ENCODE measurements at regions not wholly inside any gene's neighbourhood (a gene's known extent, or its start where the extent isn't known, plus 50 kb on each side); places are given as distances from the start of the nearest gene placed in this dataset.
A peak's percentile ranks its signal among the peaks of the same experiment; 100 is the strongest.

GRCh38 chr7:115417662-115418061, 495.8 kb downstream of the MDFIC start:
- Mint-ChIP-seq H3K27me3 (peaks cover 3% of the 10 kb centered on the region), H3K4me3 (no peak overlapping the region), H3K36me3 (ENCODE audit: low read depth) (no peaks in the 10 kb centered on the region), H3K9me3 (no peaks in the 10 kb centered on the region), H3K27ac (no peak overlapping the region), H3K4me1 (no peaks in the 10 kb centered on the region)
- ATAC-seq (replicated peaks): no peak

- Mint-ChIP-seq H3K36me3 (ENCODE audit: low read depth) (no peaks in the 10 kb centered on the region), H3K27me3 (no peaks in the 10 kb centered on the region), H3K9me3 (no peaks in the 10 kb centered on the region), H3K4me3 (no peak overlapping the region), H3K27ac (no peak overlapping the region), H3K4me1 (peaks cover 8% of the 10 kb centered on the region)
- no peak for ATAC-seq (replicated peaks)
Measured at GRCh38 chr7:115410972-115411686, 489.2 kb downstream of the MDFIC start.

GRCh38 chr7:115410434-115410820, 488.5 kb downstream of the MDFIC start:
- Mint-ChIP-seq H3K27ac (no peak overlapping the region), H3K27me3 (no peaks in the 10 kb centered on the region), H3K36me3 (ENCODE audit: low read depth) (no peaks in the 10 kb centered on the region), H3K4me3 (no peak overlapping the region), H3K4me1 (peaks cover 8% of the 10 kb centered on the region), H3K9me3 (no peaks in the 10 kb centered on the region)
- ATAC-seq (replicated peaks): no peak

GRCh38 chr7:115409682-115410433, 488.0 kb downstream of the MDFIC start:
- Mint-ChIP-seq H3K27ac (no peak overlapping the region), H3K9me3 (no peaks in the 10 kb centered on the region), H3K4me3 (no peak overlapping the region), H3K36me3 (ENCODE audit: low read depth) (no peaks in the 10 kb centered on the region), H3K27me3 (no peaks in the 10 kb centered on the region), H3K4me1 (peaks cover 8% of the 10 kb centered on the region)
- ATAC-seq (replicated peaks): peak; percentile 26

GRCh38 chr7:115406219-115406618, 484.3 kb downstream of the MDFIC start:
- H3K36me3 Mint-ChIP-seq (ENCODE audit: low read depth): no peaks in the 10 kb centered on the region
- peaks cover 8% of the 10 kb centered on the region for H3K4me1 Mint-ChIP-seq
- no peak overlapping the region for H3K4me3 Mint-ChIP-seq
- H3K9me3 Mint-ChIP-seq: peaks cover 4% of the 10 kb centered on the region
- no peak overlapping the region for H3K27ac Mint-ChIP-seq
- no peaks in the 10 kb centered on the region for H3K27me3 Mint-ChIP-seq
- ATAC-seq (replicated peaks): no peak

GRCh38 chr7:115387137-115387536, 465.2 kb downstream of the MDFIC start:
- Mint-ChIP-seq H3K27ac (no peak overlapping the region), H3K4me3 (no peak overlapping the region), H3K9me3 (no peaks in the 10 kb centered on the region), H3K36me3 (ENCODE audit: low read depth) (no peaks in the 10 kb centered on the region), H3K4me1 (no peaks in the 10 kb centered on the region), H3K27me3 (peaks cover 2% of the 10 kb centered on the region)
- ATAC-seq (replicated peaks): no peak

GRCh38 chr7:115379321-115379720, 457.4 kb downstream of the MDFIC start:
- Mint-ChIP-seq H3K27ac (no peak overlapping the region), H3K4me1 (no peaks in the 10 kb centered on the region), H3K36me3 (ENCODE audit: low read depth) (no peaks in the 10 kb centered on the region), H3K27me3 (no peaks in the 10 kb centered on the region), H3K9me3 (no peaks in the 10 kb centered on the region), H3K4me3 (no peak overlapping the region)
- ATAC-seq (replicated peaks): no peak

- Mint-ChIP-seq H3K36me3 (ENCODE audit: low read depth) (no peaks in the 10 kb centered on the region), H3K27me3 (no peaks in the 10 kb centered on the region), H3K9me3 (peaks cover 3% of the 10 kb centered on the region), H3K4me3 (no peak overlapping the region), H3K4me1 (peaks cover 5% of the 10 kb centered on the region), H3K27ac (no peak overlapping the region)
- ATAC-seq (replicated peaks): no peak
Measured at GRCh38 chr7:115368998-115369397, 447.1 kb downstream of the MDFIC start.

- H3K27me3 Mint-ChIP-seq: no peaks in the 10 kb centered on the region
- H3K27ac Mint-ChIP-seq: no peak overlapping the region
- no peak for ATAC-seq (replicated peaks)
- H3K4me1 Mint-ChIP-seq: peaks cover under 1% of the 10 kb centered on the region
- no peaks in the 10 kb centered on the region for H3K36me3 Mint-ChIP-seq (ENCODE audit: low read depth)
- H3K9me3 Mint-ChIP-seq: peaks cover 3% of the 10 kb centered on the region
- no peak overlapping the region for H3K4me3 Mint-ChIP-seq
Measured at GRCh38 chr7:115363916-115364315, 442.0 kb downstream of the MDFIC start.

GRCh38 chr7:115359955-115360354, 438.1 kb downstream of the MDFIC start:
- Mint-ChIP-seq H3K27me3 (no peaks in the 10 kb centered on the region), H3K9me3 (peaks cover 4% of the 10 kb centered on the region), H3K4me1 (no peaks in the 10 kb centered on the region), H3K36me3 (ENCODE audit: low read depth) (no peaks in the 10 kb centered on the region), H3K4me3 (no peak overlapping the region), H3K27ac (no peak overlapping the region)
- ATAC-seq (replicated peaks): peak; percentile 67

GRCh38 chr7:115359119-115359518, 437.2 kb downstream of the MDFIC start:
- no peaks in the 10 kb centered on the region for H3K36me3 Mint-ChIP-seq (ENCODE audit: low read depth)

GRCh38 chr7:115357703-115357999, 435.8 kb downstream of the MDFIC start:
- H3K9me3 Mint-ChIP-seq: peaks cover 4% of the 10 kb centered on the region

More at GRCh38 chr7:115359119-115359518, 437.2 kb downstream of the MDFIC start:
- Mint-ChIP-seq H3K4me1 (no peaks in the 10 kb centered on the region), H3K9me3 (peaks cover 4% of the 10 kb centered on the region), H3K4me3 (no peak overlapping the region), H3K27ac (no peak overlapping the region), H3K27me3 (no peaks in the 10 kb centered on the region)
- no peak for ATAC-seq (replicated peaks)

GRCh38 chr7:115356999-115357702, 435.3 kb downstream of the MDFIC start:
- no peaks in the 10 kb centered on the region for H3K36me3 Mint-ChIP-seq (ENCODE audit: low read depth)
- H3K27ac Mint-ChIP-seq: no peak overlapping the region
- ATAC-seq (replicated peaks): no peak
- H3K4me1 Mint-ChIP-seq: no peaks in the 10 kb centered on the region
- no peak overlapping the region for H3K4me3 Mint-ChIP-seq
- peaks cover 4% of the 10 kb centered on the region for H3K9me3 Mint-ChIP-seq
- no peaks in the 10 kb centered on the region for H3K27me3 Mint-ChIP-seq

More at GRCh38 chr7:115357703-115357999, 435.8 kb downstream of the MDFIC start:
- no peak overlapping the region for H3K4me3 Mint-ChIP-seq
- ATAC-seq (replicated peaks): no peak
- no peak overlapping the region for H3K27ac Mint-ChIP-seq
- no peaks in the 10 kb centered on the region for H3K27me3 Mint-ChIP-seq
- H3K4me1 Mint-ChIP-seq: no peaks in the 10 kb centered on the region
- H3K36me3 Mint-ChIP-seq (ENCODE audit: low read depth): no peaks in the 10 kb centered on the region

- Mint-ChIP-seq H3K27me3 (no peaks in the 10 kb centered on the region), H3K9me3 (peaks cover 4% of the 10 kb centered on the region), H3K4me1 (no peaks in the 10 kb centered on the region), H3K36me3 (ENCODE audit: low read depth) (no peaks in the 10 kb centered on the region), H3K4me3 (no peak overlapping the region), H3K27ac (no peak overlapping the region)
- ATAC-seq (replicated peaks): no peak
Measured at GRCh38 chr7:115356139-115356746, 434.3 kb downstream of the MDFIC start.
